LNCAP (cell line): ENCODE measurements at regions not wholly inside any gene's neighbourhood (a gene's known extent, or its start where the extent isn't known, plus 50 kb on each side); places are given as distances from the start of the nearest gene placed in this dataset.

Source experiments
- CTCF ChIP-seq: fragments of 450-650 bp; IDR thresholded peaks from 2 replicates; pipeline ENCODE4 v1.5.1; 2017; ENCODE audit warnings: mild to moderate bottlenecking

- TF ChIP-seq CTCF: no peak
These were observed 179.1 kb downstream of the DUSP10 start for GRCh38 chr1:221562542-221563475.

DNA sequence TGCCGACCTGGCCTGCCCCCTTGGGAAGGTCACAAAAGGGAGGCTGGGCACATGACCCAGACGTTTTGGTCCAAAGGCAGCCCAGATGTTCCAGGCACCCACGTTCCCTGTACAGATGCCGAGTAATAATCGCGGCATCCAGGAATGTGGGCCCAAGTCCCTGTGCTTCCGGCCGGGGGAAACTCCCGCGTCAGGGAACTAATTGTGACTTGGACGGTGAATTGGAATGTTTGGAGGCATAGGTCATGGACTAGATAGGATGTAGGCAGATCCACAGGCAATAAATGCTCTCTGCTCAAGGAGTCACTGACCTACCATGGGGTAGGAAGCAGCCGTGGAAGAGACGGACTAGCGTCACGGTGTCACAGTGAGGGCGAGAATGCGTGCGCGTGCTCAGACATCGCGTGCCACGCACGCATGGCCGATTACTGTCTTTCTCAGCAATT is 178.4 kb downstream of the DUSP10 start:
- TF ChIP-seq CTCF: no peak

DNA sequence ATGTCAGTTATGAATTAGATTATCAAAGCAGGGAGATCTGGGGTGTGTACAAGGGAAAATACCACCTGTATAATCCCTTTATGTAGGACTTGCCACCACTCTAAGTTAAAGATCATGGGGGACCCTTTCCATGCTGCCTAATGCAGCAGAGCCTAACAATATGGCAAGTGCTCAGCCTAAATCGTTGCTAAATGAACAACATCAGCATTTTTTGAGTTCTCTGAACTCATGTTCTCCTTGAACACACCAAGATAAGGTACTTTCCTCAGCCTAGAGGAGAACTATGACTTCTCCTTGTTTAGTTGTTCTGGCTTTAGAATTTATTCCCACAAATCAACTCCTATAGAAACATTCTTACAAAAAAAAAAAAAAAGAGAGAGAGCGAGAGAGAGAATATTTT is 177.0 kb downstream of the DUSP10 start:
- TF ChIP-seq CTCF: no peak

DNA sequence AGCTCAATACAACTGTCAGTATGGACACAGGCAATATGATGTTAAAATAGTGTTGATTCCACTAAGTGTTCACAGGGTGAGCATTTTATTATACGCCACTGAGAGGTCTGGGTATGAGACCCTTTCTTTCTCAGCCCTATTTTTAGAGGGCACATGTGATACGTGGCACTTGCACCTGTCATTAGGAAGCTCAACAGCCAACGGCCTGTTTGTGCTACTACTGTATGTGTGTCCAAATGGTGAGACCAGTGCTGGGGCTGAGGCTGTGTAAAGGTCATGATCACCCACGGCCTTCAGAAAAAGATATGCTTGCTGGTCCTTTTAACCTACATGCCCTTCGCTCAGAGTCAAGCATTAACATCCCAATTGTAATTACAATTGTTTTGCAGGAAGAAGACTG is 176.2 kb downstream of the DUSP10 start:
- no peak for TF ChIP-seq CTCF

- no peak for TF ChIP-seq CTCF
These were observed 173.9 kb downstream of the DUSP10 start for GRCh38 chr1:221567859-221568507.

DNA sequence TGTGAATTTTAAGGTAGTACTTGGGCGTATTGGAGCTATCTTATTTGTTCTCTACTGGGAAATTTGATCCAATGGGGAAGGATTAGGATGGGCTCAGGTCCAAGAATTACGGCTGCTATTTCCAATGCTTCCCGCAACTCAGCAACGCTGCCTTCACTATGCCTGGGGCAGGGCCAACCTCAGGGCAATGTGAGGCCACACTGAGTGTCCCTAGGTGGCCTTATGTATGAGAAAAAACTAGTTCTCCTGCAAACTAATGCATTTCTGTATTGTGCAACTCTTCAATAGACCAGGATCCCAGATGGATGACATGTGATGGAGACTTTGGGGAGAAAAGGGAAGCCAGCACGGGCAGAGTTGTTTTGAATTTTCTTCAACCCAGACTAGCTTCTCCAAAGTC is 168.1 kb downstream of the DUSP10 start:
- no peak for TF ChIP-seq CTCF

DNA sequence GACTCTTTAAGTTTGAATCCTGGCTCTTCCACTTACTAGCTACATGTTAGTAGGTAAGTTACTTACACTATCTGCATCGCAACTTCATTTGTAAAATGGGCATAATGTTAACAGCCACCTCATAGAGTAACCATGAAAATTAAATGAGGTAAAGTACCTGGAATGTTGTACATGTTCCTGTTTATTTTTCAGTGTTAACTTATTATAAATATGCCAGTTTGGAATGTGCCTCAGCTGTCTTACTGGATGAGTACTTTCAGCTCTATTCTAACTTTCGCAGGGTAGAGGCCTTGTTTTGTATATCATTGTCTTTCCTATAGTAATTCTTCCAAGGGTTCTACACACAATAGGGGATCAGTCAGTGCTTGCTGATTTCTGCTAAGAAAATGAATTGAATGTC is 167.4 kb downstream of the DUSP10 start:
- TF ChIP-seq CTCF: no peak
